ENCODE measurements at regions not wholly inside any gene's neighbourhood (a gene's known extent, or its start where the extent isn't known, plus 50 kb on each side); places are given as distances from the start of the nearest gene placed in this dataset.
"Not testable (repeated sequence)": the region's sequence is repeated elsewhere in the genome, so short reads cannot be mapped to it uniquely, and the experiment has no call there.

- not testable (repeated sequence) for H2AFZ ChIP-seq (ENCODE audit: low read depth, low read length); FAIRE-seq
Observed at GRCh38 chr21:28032652-28033051, 960.0 kb downstream of the LTN1 start.

GRCh38 chr21:28031066-28031465 lies 961.6 kb downstream of the LTN1 start:
- intact Hi-C loops (cut with micrococcal nuclease); BruUV-seq (replicated peaks): not testable (repeated sequence)

More at GRCh38 chr21:28032652-28033051, 960.0 kb downstream of the LTN1 start:
- H3K79me2 ChIP-seq (ENCODE audit: control insufficient read depth, insufficient read depth, low read length); H3K36me3 ChIP-seq (ENCODE audit: control insufficient read depth in 2 of 2, extremely low read depth in 1 of 2, insufficient read depth in 2 of 2, low read length in 2 of 2); H3K4me2 ChIP-seq (ENCODE audit: insufficient read depth, low read length); intact Hi-C loops (cut with micrococcal nuclease); BruUV-seq (replicated peaks); H3K27ac ChIP-seq (ENCODE audit: insufficient read depth, low read depth, low read length); CTCF ChIA-PET; H3K9me1 ChIP-seq (replicated peaks; ENCODE audit: control insufficient read depth, extremely low read depth, insufficient read depth, low read length); dilution Hi-C loops (cut with MboI; ENCODE audit: extremely low pct_ligation_motif_present, low sequenced_read_pairs); DNase-seq (ENCODE audit: low read depth, low spot score); H3K4me1 ChIP-seq (ENCODE audit: control insufficient read depth, extremely low read depth, insufficient read depth, low read length); H4K20me1 ChIP-seq (replicated peaks; ENCODE audit: control insufficient read depth, extremely low read depth, insufficient read depth, low read length); H3K9ac ChIP-seq (replicated peaks; ENCODE audit: extremely low read depth, insufficient read depth, low read length); POLR2A ChIA-PET; H3K4me3 ChIP-seq (replicated peaks in 1 of 3; ENCODE audit: insufficient read depth in 1 of 3, low read depth in 1 of 3, low read length in 3 of 3); H3K9me3 ChIP-seq (replicated peaks; ENCODE audit: control insufficient read depth, insufficient read depth, low read length); H3K27me3 ChIP-seq (ENCODE audit: control insufficient read depth in 2 of 2, insufficient read depth in 2 of 2, low read length in 2 of 2): not testable (repeated sequence)

GRCh38 chr21:28025111-28025510 lies 967.6 kb downstream of the LTN1 start:
- dilution Hi-C loops (cut with MboI; ENCODE audit: extremely low pct_ligation_motif_present, low sequenced_read_pairs) (no loop called here), intact Hi-C loops (cut with micrococcal nuclease) (no loop called here)
- no peaks in the 10 kb centered on the region for H3K9me1 ChIP-seq (replicated peaks; ENCODE audit: control insufficient read depth, extremely low read depth, insufficient read depth, low read length)
- no peaks in the 10 kb centered on the region for H3K9me3 ChIP-seq (replicated peaks; ENCODE audit: control insufficient read depth, insufficient read depth, low read length)
- TF ChIP-seq MAX (IDR thresholded peaks at IDR 0.05; ENCODE audit: insufficient read depth, insufficient read length): no peak
- no peak for TF ChIP-seq EZH2 (IDR thresholded peaks at IDR 0.05; ENCODE audit: borderline replicate concordance, low read depth, low read length, severe bottlenecking)
- TF ChIP-seq MYC (IDR thresholded peaks at IDR 0.05; ENCODE audit: low read depth, low read length): no peak
- TF ChIP-seq CTCF (IDR thresholded peaks at IDR 0.05; ENCODE audit: extremely low read depth in 1 of 2, insufficient read depth in 1 of 2, low read depth in 1 of 2, low read length in 2 of 2): no peak
- TF ChIP-seq FOS (IDR thresholded peaks at IDR 0.05; ENCODE audit: borderline replicate concordance, insufficient read depth, low read length): no peak
- no peak for TF ChIP-seq POLR2AphosphoS5 (IDR thresholded peaks at IDR 0.05; ENCODE audit: insufficient read depth, low read depth, low read length)
- TF ChIP-seq POLR2A (IDR thresholded peaks at IDR 0.05; ENCODE audit: low read depth, low read length): no peak
- no peak for TF ChIP-seq GATA2 (IDR thresholded peaks at IDR 0.05; ENCODE audit: insufficient read depth, insufficient read length, low read depth, low read length)
- TF ChIP-seq JUN (IDR thresholded peaks at IDR 0.05; ENCODE audit: borderline replicate concordance, insufficient read depth, insufficient read length, low read depth): no peak
- ChIA-PET POLR2A (no interaction called here), CTCF (no interaction called here)
- H3K36me3 ChIP-seq (ENCODE audit: control insufficient read depth in 2 of 2, extremely low read depth in 1 of 2, insufficient read depth in 2 of 2, low read length in 2 of 2): no peaks in the 10 kb centered on the region
- H3K4me1 ChIP-seq (ENCODE audit: control insufficient read depth, extremely low read depth, insufficient read depth, low read length): no peaks in the 10 kb centered on the region
- H3K27ac ChIP-seq (ENCODE audit: insufficient read depth, low read depth, low read length): no peak overlapping the region
- no peaks in the 10 kb centered on the region for H3K27me3 ChIP-seq (ENCODE audit: control insufficient read depth in 2 of 2, insufficient read depth in 2 of 2, low read length in 2 of 2)
- no peak overlapping the region for H3K4me3 ChIP-seq (replicated peaks in 1 of 3; ENCODE audit: insufficient read depth in 1 of 3, low read depth in 1 of 3, low read length in 3 of 3)
- H3K79me2 ChIP-seq (ENCODE audit: control insufficient read depth, insufficient read depth, low read length): no peaks in the 10 kb centered on the region
- H3K4me2 ChIP-seq (ENCODE audit: insufficient read depth, low read length): no peak overlapping the region
- H4K20me1 ChIP-seq (replicated peaks; ENCODE audit: control insufficient read depth, extremely low read depth, insufficient read depth, low read length): no peaks in the 10 kb centered on the region
- FAIRE-seq (no peak), DNase-seq (ENCODE audit: low read depth, low spot score) (no peak)
- BruUV-seq (replicated peaks): no TSS peak
- H2AFZ ChIP-seq (ENCODE audit: low read depth, low read length): no peak overlapping the region
- H3K9ac ChIP-seq (replicated peaks; ENCODE audit: extremely low read depth, insufficient read depth, low read length): no peak overlapping the region

More at GRCh38 chr21:28031066-28031465, 961.6 kb downstream of the LTN1 start:
- H3K36me3 ChIP-seq (ENCODE audit: control insufficient read depth in 2 of 2, extremely low read depth in 1 of 2, insufficient read depth in 2 of 2, low read length in 2 of 2); dilution Hi-C loops (cut with MboI; ENCODE audit: extremely low pct_ligation_motif_present, low sequenced_read_pairs); H2AFZ ChIP-seq (ENCODE audit: low read depth, low read length); H3K27ac ChIP-seq (ENCODE audit: insufficient read depth, low read depth, low read length); H4K20me1 ChIP-seq (replicated peaks; ENCODE audit: control insufficient read depth, extremely low read depth, insufficient read depth, low read length); H3K9ac ChIP-seq (replicated peaks; ENCODE audit: extremely low read depth, insufficient read depth, low read length); H3K27me3 ChIP-seq (ENCODE audit: control insufficient read depth in 2 of 2, insufficient read depth in 2 of 2, low read length in 2 of 2); FAIRE-seq; H3K4me2 ChIP-seq (ENCODE audit: insufficient read depth, low read length); DNase-seq (ENCODE audit: low read depth, low spot score); H3K79me2 ChIP-seq (ENCODE audit: control insufficient read depth, insufficient read depth, low read length); POLR2A ChIA-PET; H3K9me3 ChIP-seq (replicated peaks; ENCODE audit: control insufficient read depth, insufficient read depth, low read length); H3K4me3 ChIP-seq (replicated peaks in 1 of 3; ENCODE audit: insufficient read depth in 1 of 3, low read depth in 1 of 3, low read length in 3 of 3); H3K9me1 ChIP-seq (replicated peaks; ENCODE audit: control insufficient read depth, extremely low read depth, insufficient read depth, low read length); CTCF ChIA-PET; H3K4me1 ChIP-seq (ENCODE audit: control insufficient read depth, extremely low read depth, insufficient read depth, low read length): not testable (repeated sequence)
